Esophagus muscularis mucosa (tissue), 4 donors: ENCODE measurements at regions not wholly inside any gene's neighbourhood (a gene's known extent, or its start where the extent isn't known, plus 50 kb on each side); places are given as distances from the start of the nearest gene placed in this dataset.
"Not testable (repeated sequence)": the region's sequence is repeated elsewhere in the genome, so short reads cannot be mapped to it uniquely, and the experiment has no call there.

Experiments
- DNase-seq: peaks from one replicate; pipeline ENCODE4 v3.0.0-alpha.2; 2017; ENCODE audit errors: extremely low spot score
- H3K27ac ChIP-seq, 4 donors: fragments of 200-600 bp; sonication (generic); replicated peaks in 1 of 4; 1 replicate in 3 of 4; 2 replicates in 1 of 4; pipeline ENCODE4 v1.5.1; 2016 to 2019; ENCODE audit warnings: mild to moderate bottlenecking in 1 of 4
- H3K27me3 ChIP-seq, 4 donors: fragments of 200-600 bp; sonication (generic); one replicate each; pipeline versions ENCODE4 v1.5.1 to v1.6.0; 2016 to 2019
- H3K36me3 ChIP-seq, 4 donors: fragments of 200-600 bp; sonication (generic); one replicate each; pipeline ENCODE4 v1.5.1; 2016 to 2019
- H3K4me1 ChIP-seq, 4 donors: fragments of 200-600 bp; sonication (generic); one replicate each; pipeline ENCODE4 v1.5.1; 2016 to 2019
- H3K4me3 ChIP-seq, 4 donors: fragments of 200-600 bp; sonication (generic); 1 replicate in 2 of 4; 2 replicates in 2 of 4; pipeline ENCODE4 v1.5.1; 2016 to 2019; ENCODE audit warnings: mild to moderate bottlenecking in 4 of 4, moderate library complexity in 1 of 4
- H3K9me3 ChIP-seq, 4 donors: fragments of 200-600 bp; sonication (generic); 1 replicate in 3 of 4; 2 replicates in 1 of 4; pipeline ENCODE4 v1.5.1; 2016 to 2019
- EP300 ChIP-seq: sonication (generic); formaldehyde crosslinking; IDR thresholded peaks from one replicate; pipeline ENCODE4 v1.6.1; 2017; ENCODE audit warnings: antibody characterized with exemption
- POLR2A ChIP-seq: fragments of 450-650 bp; IDR thresholded peaks from one replicate; pipeline ENCODE4 v1.6.1; 2017; ENCODE audit warnings: antibody characterized with exemption, moderate library complexity, mild to moderate bottlenecking, low read depth
- POLR2AphosphoS5 ChIP-seq, 2 donors: sonication (generic); formaldehyde crosslinking; IDR thresholded peaks; one replicate each; pipeline ENCODE4 v1.6.1; 2017; ENCODE audit warnings: antibody characterized with exemption in 2 of 2
- WGBS: methylation state at CpG from one replicate; pipeline ENCODE4 v1.1.5; 2018; 5-methylcytosine and 5-hydroxymethylcytosine counted together
- intact Hi-C: fragments of 100-400 bp; cut with DNase I; formaldehyde crosslinking; loops from one replicate; pipeline ENCODE4 v1.15.1; 2023
- TF ChIP-seq, protein P1 (sequence below), 3 experiments: fragments of 200-600 bp in 2 of 3; fragments of 450-650 bp in 1 of 3; sonication (generic) in 2 of 3; IDR thresholded peaks; one replicate each; pipeline ENCODE4 v1.5.1; 2017 to 2019; ENCODE audit warnings: antibody characterized with exemption in 3 of 3, mild to moderate bottlenecking in 2 of 3, moderate library complexity in 1 of 3

GRCh38 chr5:124492444-124493224, 253.8 kb downstream of the ZNF608 start:
- H3K9me3 ChIP-seq = peaks cover 0 to 16% (median 3%) of the 10 kb centered on the region in 4 donors
- DNase-seq = no peak
- intact Hi-C loops = no loop called here
- no peak for TF ChIP-seq POLR2AphosphoS5 (IDR thresholded peaks at IDR 0.05)
- no peak for TF ChIP-seq EP300
- TF ChIP-seq, protein P1, sequence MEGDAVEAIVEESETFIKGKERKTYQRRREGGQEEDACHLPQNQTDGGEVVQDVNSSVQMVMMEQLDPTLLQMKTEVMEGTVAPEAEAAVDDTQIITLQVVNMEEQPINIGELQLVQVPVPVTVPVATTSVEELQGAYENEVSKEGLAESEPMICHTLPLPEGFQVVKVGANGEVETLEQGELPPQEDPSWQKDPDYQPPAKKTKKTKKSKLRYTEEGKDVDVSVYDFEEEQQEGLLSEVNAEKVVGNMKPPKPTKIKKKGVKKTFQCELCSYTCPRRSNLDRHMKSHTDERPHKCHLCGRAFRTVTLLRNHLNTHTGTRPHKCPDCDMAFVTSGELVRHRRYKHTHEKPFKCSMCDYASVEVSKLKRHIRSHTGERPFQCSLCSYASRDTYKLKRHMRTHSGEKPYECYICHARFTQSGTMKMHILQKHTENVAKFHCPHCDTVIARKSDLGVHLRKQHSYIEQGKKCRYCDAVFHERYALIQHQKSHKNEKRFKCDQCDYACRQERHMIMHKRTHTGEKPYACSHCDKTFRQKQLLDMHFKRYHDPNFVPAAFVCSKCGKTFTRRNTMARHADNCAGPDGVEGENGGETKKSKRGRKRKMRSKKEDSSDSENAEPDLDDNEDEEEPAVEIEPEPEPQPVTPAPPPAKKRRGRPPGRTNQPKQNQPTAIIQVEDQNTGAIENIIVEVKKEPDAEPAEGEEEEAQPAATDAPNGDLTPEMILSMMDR (IDR thresholded peaks at IDR 0.05) = no peak
- TF ChIP-seq POLR2A = no peak
- H3K27ac ChIP-seq = no peak overlapping the region
- WGBS = 84% methylated on average over 9 of the region's 13 CpGs
- no peaks in the 10 kb centered on the region for H3K4me1 ChIP-seq
- H3K27me3 ChIP-seq = no peaks in the 10 kb centered on the region
- H3K4me3 ChIP-seq = no peak overlapping the region
- no peaks in the 10 kb centered on the region for H3K36me3 ChIP-seq

DNA sequence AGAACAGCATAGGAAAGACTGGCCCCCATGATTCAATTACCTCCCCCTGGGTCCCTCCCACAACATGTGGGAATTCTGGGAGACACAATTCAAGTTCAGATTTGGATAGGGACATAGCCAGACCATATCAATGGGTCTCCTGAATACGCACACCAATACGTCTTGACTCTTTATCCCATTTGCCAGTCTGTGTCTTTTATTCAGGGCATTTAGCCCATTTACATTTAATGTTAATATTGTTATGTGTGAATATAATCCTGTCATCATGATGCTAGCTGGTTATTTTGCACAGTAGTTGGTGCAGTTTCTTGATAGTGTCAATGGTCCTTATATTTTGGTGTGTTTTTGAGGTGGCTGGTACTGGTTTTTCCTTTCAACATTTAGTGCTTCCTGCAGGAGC, 256.1 kb downstream of the ZNF608 start:
- H3K27me3 ChIP-seq, H3K4me3 ChIP-seq, DNase-seq, H3K36me3 ChIP-seq, H3K4me1 ChIP-seq, H3K27ac ChIP-seq, intact Hi-C loops: not testable (repeated sequence)
- peaks cover 0 to 16% (median 3%) of the 10 kb centered on the region in 4 donors for H3K9me3 ChIP-seq
- 94% methylated on average over 2 of the region's 2 CpGs for WGBS

DNA sequence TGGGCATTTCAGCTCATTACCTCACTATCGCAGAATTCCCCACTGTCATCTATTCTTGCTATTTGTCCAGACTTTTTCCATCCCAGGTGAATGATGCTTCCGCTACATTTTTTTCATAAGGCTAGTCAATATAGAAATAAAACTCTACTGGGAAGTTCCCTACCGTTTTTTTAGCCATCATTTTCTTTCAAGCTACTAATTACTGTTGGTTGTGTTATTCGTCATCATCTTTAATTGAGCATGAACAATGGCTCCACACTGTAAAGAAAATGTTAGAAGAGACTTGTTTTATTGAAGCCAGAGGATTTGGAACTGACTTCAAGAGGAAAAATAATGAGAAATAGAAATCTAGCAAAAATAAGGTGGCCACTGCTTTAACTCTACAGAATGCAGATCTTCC, 265.0 kb downstream of the ZNF608 start:
- no peak for DNase-seq
- WGBS = 92% methylated on average over 4 of the region's 4 CpGs
- intact Hi-C loops = no loop called here

GRCh38 chr5:124480964-124481363, 265.5 kb downstream of the ZNF608 start:
- no peak overlapping the region for H3K27ac ChIP-seq
- intact Hi-C loops = no loop called here
- H3K4me3 ChIP-seq = no peak overlapping the region
- no peaks in the 10 kb centered on the region for H3K9me3 ChIP-seq
- WGBS = 87% methylated on average over 5 of the region's 5 CpGs
- TF ChIP-seq POLR2AphosphoS5 (IDR thresholded peaks at IDR 0.05) = no peak
- TF ChIP-seq, protein P1 (IDR thresholded peaks at IDR 0.05) = no peak
- no peak for TF ChIP-seq POLR2A
- TF ChIP-seq EP300 = no peak
- DNase-seq = no peak
- no peaks in the 10 kb centered on the region for H3K36me3 ChIP-seq
- no peaks in the 10 kb centered on the region for H3K27me3 ChIP-seq
- H3K4me1 ChIP-seq = peaks cover 0 to 7% (median 0%) of the 10 kb centered on the region in 4 donors

More for the DNA sequence above, 265.0 kb downstream of the ZNF608 start:
- H3K27ac ChIP-seq = no peak overlapping the region
- H3K4me3 ChIP-seq = no peak overlapping the region
- peaks cover 0 to 7% (median 0%) of the 10 kb centered on the region in 4 donors for H3K4me1 ChIP-seq
- no peaks in the 10 kb centered on the region for H3K36me3 ChIP-seq
- TF ChIP-seq POLR2A = no peak
- no peak for TF ChIP-seq POLR2AphosphoS5 (IDR thresholded peaks at IDR 0.05)
- TF ChIP-seq, protein P1 (IDR thresholded peaks at IDR 0.05) = no peak
- no peak for TF ChIP-seq EP300
- no peaks in the 10 kb centered on the region for H3K9me3 ChIP-seq
- no peaks in the 10 kb centered on the region for H3K27me3 ChIP-seq

DNA sequence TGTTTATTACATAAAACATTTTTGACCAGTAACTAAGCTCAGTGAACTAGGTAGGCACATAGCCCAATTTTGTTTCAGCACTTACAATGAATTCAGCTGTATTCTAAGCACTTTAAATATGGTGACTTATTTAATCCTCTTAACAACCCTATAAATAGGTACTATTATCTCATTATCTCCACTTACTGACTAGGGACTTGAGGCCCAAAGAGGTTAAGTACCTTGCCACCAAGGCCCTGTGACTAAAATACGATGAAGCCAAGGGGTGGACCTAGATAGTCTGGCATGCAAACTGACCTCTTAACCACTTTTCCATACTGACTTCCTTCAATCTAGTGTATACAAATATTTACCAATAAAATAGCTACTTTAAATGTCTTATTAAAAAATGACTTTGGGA, 266.4 kb downstream of the ZNF608 start:
- WGBS = 95% methylated on average over 1 of the region's 1 CpG
- no peak for DNase-seq
- no peak for TF ChIP-seq POLR2A
- TF ChIP-seq POLR2AphosphoS5 (IDR thresholded peaks at IDR 0.05) = no peak
- no peak for TF ChIP-seq EP300
- TF ChIP-seq, protein P1 (IDR thresholded peaks at IDR 0.05) = no peak

More for the DNA sequence above, 266.4 kb downstream of the ZNF608 start:
- Histone ChIP-seq H3K4me3 (no peak overlapping the region), H3K9me3 (no peaks in the 10 kb centered on the region), H3K27ac (no peak overlapping the region), H3K4me1 (peaks cover 0 to 7% (median 0%) of the 10 kb centered on the region in 4 donors), H3K27me3 (no peaks in the 10 kb centered on the region), H3K36me3 (no peaks in the 10 kb centered on the region)
- intact Hi-C loops = no loop called here
